ENCODE measurements at regions not wholly inside any gene's neighbourhood (a gene's known extent, or its start where the extent isn't known, plus 50 kb on each side); places are given as distances from the start of the nearest gene placed in this dataset.

DNA sequence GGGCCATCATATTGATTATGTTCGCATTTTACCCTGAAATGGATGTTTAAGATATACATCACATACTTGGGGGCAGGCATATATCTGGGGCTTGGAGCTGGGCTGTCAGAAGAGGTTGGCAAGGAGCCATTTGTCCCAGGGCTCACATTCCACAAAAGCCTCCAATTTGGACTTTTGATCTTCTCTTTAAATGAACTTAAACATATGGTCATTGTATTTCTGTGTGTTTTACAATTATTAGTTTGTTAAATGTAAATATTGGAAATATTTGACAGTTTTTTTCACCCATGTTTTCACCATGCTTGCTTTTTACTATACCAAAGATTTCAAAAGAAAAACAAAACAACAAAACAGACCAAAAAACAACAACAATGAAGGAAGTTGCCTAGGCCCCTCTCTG is 165.8 kb upstream of the MEIS1 start:
- TF ChIP-seq CTCF (IDR thresholded peaks at IDR 0.05) (no peak), POLR2AphosphoS5 (IDR thresholded peaks at IDR 0.05; ENCODE audit: low read depth, low read length) (no peak), REST (IDR thresholded peaks at IDR 0.05; ENCODE audit: insufficient read depth in 1 of 2, low read depth in 2 of 2, low read length in 1 of 2) (no peak)

All from Panc1 (cell line).